CD4-positive, alpha-beta T cell treated with Interleukin-6 at 100 ng/mL for 8 hours (primary cell): ENCODE measurements at regions not wholly inside any gene's neighbourhood (a gene's known extent, or its start where the extent isn't known, plus 50 kb on each side); places are given as distances from the start of the nearest gene placed in this dataset.
A peak's percentile ranks its signal among the peaks of the same experiment; 100 is the strongest.

ENCODE experiments used
- DNase-seq: peaks from one replicate; pipeline ENCODE4 v3.0.0-alpha.2; 2020; ENCODE audit warnings: mixed read lengths, low spot score

- no peak for DNase-seq
These were observed 128.1 kb upstream of the JUN start for GRCh38 chr1:58911841-58912499.

- no peak for DNase-seq
These were observed 131.1 kb upstream of the JUN start for GRCh38 chr1:58914925-58915324.

DNA sequence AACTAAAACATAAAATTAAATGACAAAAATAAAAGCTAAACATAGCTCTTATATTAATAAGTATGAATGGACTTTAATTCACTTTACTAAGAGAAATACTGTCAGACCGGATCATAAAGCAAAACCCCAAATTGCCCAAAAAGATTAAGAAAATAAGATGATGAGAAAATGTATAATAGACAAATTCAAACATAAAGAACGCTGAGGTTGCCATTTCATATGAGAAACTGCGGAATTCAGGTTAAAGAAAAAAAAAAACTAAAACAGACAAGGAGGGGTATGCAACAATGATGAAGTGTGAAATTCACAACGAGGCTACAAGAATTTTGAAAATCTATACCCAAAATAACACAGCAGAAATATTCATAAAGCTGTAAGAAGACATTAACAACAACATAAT lies 133.6 kb upstream of the JUN start:
- DNase-seq, result no peak

DNA sequence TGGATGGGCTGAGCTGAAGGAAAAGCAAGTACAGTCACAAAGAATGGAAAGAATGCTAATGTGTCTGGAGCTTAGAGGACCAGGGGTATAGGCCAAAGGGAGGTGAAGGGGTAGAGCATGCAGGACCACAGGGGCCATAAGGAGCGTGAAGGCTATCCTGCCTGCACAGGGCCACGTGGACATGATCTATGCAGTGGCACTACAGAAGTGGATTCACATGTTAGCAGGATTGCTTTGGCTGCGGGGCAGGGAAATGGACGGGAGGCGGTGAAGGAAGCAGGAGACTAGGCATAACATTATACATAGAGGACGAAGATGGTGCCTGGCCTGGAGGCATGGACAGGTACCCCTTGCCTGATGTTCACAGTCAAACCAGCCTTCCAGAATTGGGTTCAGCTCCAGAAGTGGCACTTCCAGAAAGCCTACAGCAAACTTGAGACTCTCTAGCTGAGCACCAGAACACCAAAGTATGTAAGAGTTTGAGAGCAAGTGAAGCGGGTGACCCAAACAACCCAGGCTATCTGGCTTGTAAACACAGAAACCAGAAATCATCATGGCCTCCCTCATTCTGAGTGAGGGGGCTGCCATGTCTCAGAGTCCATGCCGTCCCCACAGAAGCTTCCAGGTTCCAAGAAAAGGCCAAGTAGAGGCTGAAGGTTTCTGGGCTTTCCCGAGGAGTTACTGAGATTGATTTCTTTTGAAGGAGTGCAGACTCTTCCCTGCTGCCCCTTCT lies 135.5 kb upstream of the JUN start:
- no peak for DNase-seq

DNA sequence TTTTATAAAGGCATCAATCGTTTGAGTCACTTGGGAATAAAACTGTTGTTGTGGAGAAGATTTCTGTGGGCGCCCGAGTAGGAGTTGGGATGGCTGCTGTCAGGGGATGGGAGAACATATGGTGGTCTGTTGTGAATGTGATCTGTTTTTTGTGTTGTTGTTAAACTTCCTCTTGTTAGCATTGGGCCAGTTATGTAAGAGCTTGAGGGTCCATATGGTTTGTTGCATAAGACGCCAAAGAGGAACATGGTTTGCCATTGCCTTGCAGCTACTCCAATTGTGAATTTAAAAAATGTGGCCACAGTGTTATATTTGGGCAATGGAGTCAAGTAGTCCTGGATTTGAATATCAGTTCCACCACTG lies 136.1 kb upstream of the JUN start:
- DNase-seq, result no peak

- DNase-seq, result no peak
These were observed 137.5 kb upstream of the JUN start for GRCh38 chr1:58921342-58921741.

DNA sequence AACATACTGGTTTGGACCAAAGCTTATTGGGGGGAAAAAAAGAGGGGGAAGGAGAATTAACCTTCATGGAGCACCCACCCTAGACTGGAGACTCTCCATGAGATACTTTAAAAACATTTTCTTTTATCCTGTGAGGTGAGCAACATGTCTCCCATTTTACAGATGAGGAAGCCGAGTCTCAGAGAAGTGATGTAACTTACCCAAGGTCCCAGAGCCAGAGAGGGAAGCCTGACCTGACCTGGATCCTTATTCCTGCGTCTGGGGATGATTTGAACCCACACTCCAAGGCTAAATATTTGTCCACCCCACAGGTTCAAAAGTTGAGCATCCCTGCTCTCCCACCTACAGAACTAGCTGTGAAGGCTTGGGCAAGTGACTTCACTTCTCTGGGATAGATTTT lies 137.9 kb upstream of the JUN start:
- DNase-seq, result no peak

- peak; percentile 26 for DNase-seq
These were observed 138.6 kb upstream of the JUN start for GRCh38 chr1:58922302-58923089.

DNA sequence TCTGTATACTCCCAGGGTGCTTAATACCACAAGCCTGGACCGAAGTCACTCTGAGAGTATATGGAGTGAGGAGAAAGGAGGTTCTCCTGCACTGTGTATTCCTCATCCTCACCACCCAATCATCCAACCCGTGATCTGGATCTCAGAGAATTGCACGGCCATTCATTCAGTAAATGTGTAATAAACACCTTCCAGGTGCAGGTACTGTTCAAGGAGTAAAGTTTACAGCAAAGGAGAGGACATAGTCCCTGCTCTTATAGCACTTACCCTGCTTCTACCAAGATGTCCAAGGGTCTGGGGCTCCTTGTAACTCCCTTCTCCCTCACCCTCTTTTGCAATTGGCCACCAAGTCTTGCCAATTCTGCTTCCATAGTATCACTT lies 139.2 kb upstream of the JUN start:
- no peak for DNase-seq

DNA sequence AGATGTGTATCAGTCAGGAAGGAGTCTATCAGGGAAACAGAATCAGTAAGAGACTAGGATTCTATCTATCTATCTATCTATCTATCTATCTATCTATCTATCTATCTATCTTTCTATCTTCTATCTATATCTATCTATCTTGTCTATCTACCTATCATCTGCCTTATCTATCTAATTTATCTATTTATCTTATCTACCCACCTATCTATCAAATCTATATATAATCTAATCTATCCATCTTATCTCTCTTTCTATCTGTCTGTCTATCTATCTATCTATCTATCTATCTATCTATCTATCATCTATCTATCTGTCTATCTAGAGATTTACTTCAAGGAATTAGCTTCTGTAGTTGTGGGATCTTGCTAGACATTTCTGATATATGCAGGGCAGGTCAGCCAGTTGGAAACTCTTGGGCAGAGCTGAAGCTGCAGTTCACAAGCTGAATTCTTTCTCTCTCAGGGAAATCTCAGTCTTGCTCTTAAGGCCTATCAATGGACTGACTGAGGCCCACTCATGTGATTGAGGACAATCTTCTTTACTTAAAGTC lies 140.2 kb upstream of the JUN start:
- DNase-seq, result no peak

- no peak for DNase-seq
These were observed 141.0 kb upstream of the JUN start for GRCh38 chr1:58924821-58925220.

- no peak for DNase-seq
These were observed 141.4 kb upstream of the JUN start for GRCh38 chr1:58925247-58925646.

GRCh38 chr1:58926152-58926551 lies 142.3 kb upstream of the JUN start:
- no peak for DNase-seq

GRCh38 chr1:58927041-58927721 lies 143.3 kb upstream of the JUN start:
- no peak for DNase-seq

- no peak for DNase-seq
These were observed 143.9 kb upstream of the JUN start for GRCh38 chr1:58927722-58928085.

GRCh38 chr1:58928514-58928913 lies 144.7 kb upstream of the JUN start:
- DNase-seq, result no peak

GRCh38 chr1:58929671-58930325 lies 146.0 kb upstream of the JUN start:
- DNase-seq, result peak; percentile 42

DNA sequence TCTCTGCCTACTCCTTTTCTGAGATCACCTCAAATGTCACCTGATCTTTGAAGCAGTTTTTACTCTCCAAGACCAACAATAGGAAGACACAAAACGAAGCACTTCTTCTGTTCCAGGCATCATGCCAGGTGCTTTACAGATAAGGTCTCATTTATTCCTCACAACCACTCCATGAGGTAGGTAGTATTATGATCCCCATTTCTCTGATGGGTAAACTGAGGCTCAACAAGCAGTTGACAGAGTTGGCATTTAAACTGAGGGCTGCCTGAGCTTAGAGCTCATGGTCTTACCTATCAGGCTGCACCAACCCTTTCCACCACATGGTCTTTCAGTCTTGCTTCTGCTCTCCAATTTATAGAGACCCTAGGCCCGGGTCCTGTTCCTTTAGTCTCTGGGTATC lies 147.2 kb upstream of the JUN start:
- DNase-seq, result no peak

GRCh38 chr1:58931756-58932155 lies 147.9 kb upstream of the JUN start:
- DNase-seq, result no peak

GRCh38 chr1:58932859-58933598 lies 149.2 kb upstream of the JUN start:
- no peak for DNase-seq

- no peak for DNase-seq
These were observed 149.7 kb upstream of the JUN start for GRCh38 chr1:58933599-58933926.
